Medulla oblongata (tissue), 1 donor: ENCODE measurements at regions not wholly inside any gene's neighbourhood (a gene's known extent, or its start where the extent isn't known, plus 50 kb on each side); places are given as distances from the start of the nearest gene placed in this dataset.
"Not testable (repeated sequence)": the region's sequence is repeated elsewhere in the genome, so short reads cannot be mapped to it uniquely, and the experiment has no call there.

Experiments used
- DNase-seq: peaks from one replicate; pipeline ENCODE4 v3.0.0-alpha.2; 2015; ENCODE audit errors: extremely low spot score

GRCh38 chr15:39243396-39243795 is 337.5 kb upstream of the THBS1 start:
- no peak for DNase-seq

DNA sequence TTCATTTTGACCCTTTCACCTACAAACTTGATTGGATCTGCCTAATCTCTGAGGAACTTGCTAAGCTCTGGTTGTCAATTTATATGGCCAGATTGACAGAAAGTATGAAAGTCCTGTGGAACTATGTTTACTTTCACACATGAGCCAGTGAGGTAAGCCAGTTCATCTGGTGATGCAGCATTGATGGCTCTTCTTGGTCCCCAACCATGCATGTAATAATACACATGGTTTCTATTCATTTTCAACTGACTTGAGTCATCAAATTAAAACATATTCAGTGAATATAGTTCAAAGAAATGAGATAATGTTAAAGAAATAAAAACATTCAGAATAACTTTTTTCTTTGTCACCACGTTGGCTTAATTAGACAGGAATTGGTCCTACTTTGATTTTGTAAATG is 336.1 kb upstream of the THBS1 start:
- DNase-seq, result no peak

DNA sequence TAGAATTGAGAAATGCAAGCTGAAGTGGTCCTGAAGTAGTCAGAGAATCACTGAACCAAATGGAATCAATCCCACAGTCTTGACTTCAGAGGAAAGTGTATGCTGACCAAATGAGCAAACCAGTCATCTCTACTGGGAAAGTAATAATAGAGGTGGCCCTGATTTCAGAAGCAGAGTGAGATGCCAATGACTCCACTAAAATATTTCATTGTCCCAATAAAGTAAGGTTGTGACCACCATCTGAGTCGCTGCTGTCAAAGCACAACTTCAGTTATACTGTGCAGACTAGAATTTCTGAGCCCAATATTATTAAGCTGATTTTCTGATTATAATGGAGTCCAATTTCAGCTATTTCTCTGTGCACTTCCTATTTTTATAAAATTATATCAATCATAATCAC is 334.4 kb upstream of the THBS1 start:
- DNase-seq, result no peak

DNA sequence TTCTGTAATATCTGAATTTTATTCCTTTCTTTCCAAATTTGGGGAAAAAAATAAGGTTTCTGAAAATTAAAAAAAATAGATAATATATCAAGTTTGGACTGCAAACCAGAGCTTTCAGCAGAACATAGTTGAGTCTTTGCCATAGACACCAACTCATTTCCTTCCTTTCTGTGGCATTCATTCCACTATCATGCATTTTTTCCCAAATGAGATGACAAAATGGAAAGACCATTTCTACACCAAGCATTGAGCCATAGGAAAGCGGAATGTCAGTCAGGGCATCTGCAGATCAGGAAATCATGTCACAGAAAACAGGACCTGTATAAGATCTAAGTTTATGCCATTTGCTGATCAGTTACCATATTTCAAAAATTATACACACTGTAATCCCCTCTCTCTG is 333.3 kb upstream of the THBS1 start:
- DNase-seq, result no peak

- no peak for DNase-seq
Measured at GRCh38 chr15:39248204-39248603, 332.7 kb upstream of the THBS1 start.

GRCh38 chr15:39250001-39250400 is 330.9 kb upstream of the THBS1 start:
- DNase-seq, result no peak

- DNase-seq, result no peak
Measured at GRCh38 chr15:39250460-39251186, 330.3 kb upstream of the THBS1 start.

DNA sequence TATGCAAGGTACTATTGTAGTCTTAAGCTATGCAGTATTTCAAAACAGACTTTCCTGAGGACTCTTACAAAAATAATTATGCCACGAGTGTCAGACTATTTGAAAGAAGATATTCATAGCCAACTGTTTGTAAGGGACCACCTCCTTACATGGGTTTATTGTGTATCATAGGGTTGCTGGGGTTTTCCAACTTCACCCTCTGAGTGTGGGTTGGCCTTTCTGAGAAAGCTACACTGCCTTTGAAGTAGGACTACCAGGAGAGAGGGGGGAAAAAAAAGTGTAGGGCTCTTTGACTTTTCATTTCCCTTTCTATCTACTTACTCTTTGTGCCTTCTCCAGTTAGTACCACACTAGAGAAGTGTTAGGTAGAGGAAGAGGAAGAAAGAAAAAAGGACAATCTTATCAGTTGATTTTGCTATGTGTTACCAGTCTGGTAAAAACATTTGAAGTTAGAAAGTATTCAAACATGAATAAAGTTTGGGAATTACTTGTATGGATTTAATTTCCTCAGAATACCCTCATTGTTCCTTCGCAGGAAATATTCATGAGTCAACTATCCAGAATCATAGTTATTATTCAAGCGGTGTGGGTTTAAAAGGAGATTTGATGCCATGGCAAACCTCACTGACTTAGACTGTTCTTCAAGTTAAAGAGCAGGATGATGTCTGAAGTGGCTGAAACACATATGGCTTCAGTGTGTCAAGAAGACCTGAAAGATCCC is 329.3 kb upstream of the THBS1 start:
- no peak for DNase-seq

GRCh38 chr15:39252134-39252470 is 328.8 kb upstream of the THBS1 start:
- no peak for DNase-seq

- DNase-seq, result no peak
Measured at GRCh38 chr15:39253552-39253951, 327.3 kb upstream of the THBS1 start.

- no peak for DNase-seq
Measured at GRCh38 chr15:39254181-39254580, 326.7 kb upstream of the THBS1 start.

GRCh38 chr15:39255760-39256159 is 325.1 kb upstream of the THBS1 start:
- no peak for DNase-seq

DNA sequence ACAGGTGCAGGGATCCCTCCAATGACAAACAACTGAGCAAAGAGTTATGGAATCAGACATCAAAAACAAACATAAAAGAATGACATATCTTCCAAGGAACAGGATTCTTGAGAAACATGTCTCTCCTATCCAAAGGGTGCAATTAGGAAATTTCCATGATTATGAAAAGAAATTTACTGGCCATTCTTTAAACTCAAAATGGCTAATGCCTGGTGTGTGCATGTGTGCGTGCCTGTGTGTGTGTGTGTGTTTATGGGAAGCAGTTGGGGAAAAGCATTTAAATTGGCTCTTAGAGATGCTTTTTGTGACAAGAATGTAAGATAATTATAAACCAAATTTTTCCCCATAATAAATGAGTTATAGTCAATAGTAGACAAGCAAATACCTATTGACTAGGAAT is 320.5 kb upstream of the THBS1 start:
- DNase-seq, result no peak

DNA sequence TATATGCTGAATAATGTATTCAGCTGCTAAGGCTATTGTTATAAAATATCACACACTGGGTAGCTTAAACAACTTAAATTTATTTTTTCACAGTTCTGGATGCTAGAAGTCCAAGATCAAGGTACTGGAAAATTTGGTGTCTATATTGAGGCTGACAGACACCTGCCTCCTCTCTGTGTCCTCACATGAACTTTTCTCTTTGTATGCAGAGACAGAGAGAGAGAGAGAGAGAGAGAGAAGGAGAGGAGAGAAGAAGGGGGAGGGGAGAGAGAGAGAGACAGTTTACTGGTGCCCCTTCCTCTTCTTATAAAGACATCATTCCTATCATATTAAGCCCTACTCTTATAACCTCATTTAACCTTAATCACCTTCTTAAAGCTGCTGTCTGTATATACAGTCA is 320.1 kb upstream of the THBS1 start:
- no peak for DNase-seq

GRCh38 chr15:39261397-39262183 is 319.3 kb upstream of the THBS1 start:
- DNase-seq, result not testable (repeated sequence)

GRCh38 chr15:39262995-39263772 is 317.7 kb upstream of the THBS1 start:
- DNase-seq, result not testable (repeated sequence)

- no peak for DNase-seq
Measured at GRCh38 chr15:39265261-39265660, 315.6 kb upstream of the THBS1 start.

DNA sequence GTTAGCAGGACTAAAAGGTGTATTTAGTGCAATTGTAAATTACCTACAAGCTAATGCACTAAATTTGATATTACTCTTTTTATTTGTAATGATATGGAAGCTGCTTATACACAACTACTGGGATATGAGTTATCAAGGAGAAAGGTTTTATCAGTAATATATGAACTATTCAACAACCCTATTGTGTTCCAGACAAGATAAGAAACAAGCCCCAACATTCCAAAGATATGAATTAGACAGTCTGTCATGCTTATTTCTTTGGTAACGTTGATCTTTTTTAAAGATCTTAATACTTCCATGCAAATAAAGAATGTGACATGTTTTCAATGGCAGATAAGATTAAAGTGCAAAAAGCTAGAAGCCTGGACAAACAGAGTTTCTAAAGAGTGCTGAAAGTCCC is 314.0 kb upstream of the THBS1 start:
- no peak for DNase-seq

GRCh38 chr15:39267685-39268084 is 313.2 kb upstream of the THBS1 start:
- DNase-seq, result no peak

DNA sequence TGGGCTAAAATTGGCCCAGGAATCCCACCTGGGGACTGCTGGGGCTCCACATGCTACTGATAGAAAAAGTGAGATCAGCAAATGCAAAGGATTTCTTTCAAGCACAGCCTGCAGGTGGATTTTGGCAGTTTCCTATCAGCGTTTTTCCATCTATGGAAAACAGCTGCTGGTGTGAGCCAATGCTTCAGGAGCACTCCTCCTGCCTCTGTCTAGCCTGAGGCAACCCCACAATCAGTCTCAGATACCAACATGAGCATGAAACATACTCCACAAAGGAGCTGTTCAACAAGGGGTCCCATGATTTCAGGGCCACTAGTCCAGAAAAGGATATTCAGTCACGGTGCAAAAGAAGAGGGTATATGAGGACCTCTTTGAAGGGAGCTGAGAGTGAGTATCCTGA is 311.5 kb upstream of the THBS1 start:
- DNase-seq, result no peak

GRCh38 chr15:39269821-39270220 is 311.1 kb upstream of the THBS1 start:
- DNase-seq, result peak; percentile 7

DNA sequence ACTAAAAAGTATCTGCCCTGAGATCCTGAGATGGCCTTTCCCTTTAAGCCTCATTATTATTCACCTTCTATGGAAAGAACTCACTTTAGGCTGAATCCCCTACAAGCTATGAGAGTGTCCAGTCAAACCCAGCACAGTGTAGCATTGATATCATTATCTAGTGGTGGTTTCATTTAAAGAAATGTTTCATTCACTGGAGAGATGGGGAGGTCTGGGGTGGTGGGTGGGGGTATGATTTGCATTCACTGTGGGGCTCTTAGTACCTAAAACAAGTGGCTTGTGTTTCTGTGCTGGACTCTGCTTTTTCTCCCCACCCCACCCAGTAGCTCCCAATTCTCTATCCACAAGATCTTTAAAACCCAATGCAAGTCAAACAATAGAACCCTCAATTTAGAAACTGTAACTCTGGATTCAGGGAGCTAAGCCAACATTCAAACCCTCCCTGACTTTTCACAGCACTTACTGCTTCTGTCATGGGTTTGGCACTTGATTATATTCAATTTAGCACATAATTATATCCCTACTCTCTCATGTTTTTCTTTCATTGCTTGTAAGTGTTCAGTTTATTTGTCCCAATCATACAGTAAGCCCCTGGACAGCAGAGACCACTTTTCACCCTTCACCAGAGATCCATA is 310.5 kb upstream of the THBS1 start:
- DNase-seq, result no peak
